H9 (cell line): ENCODE measurements at regions not wholly inside any gene's neighbourhood (a gene's known extent, or its start where the extent isn't known, plus 50 kb on each side); places are given as distances from the start of the nearest gene placed in this dataset.
"Not testable (repeated sequence)": the region's sequence is repeated elsewhere in the genome, so short reads cannot be mapped to it uniquely, and the experiment has no call there.

ENCODE experiments used
- DNase-seq: peaks from one replicate; pipeline ENCODE4 v3.0.0-alpha.2; 2017
- H2AFZ ChIP-seq: one replicate; pipeline ENCODE4 v1.6.1; 2013; ENCODE audit warnings: mild to moderate bottlenecking, low read length, control low read depth, moderate library complexity
- H2AK5ac ChIP-seq: 2 replicates; pipeline ENCODE4 v1.6.1; 2013; ENCODE audit warnings: low read length, control low read depth, mixed read lengths; ENCODE audit not compliant: insufficient read length
- H2BK120ac ChIP-seq: one replicate; pipeline ENCODE4 v1.6.1; 2013; ENCODE audit warnings: low read depth, mild to moderate bottlenecking, low read length, control low read depth, inconsistent platforms; ENCODE audit not compliant: poor library complexity, severe bottlenecking
- H2BK12ac ChIP-seq: 2 replicates; pipeline ENCODE4 v1.6.1; 2013; ENCODE audit warnings: low read length, control low read depth, mixed read lengths, low read depth; ENCODE audit not compliant: insufficient read length
- H2BK15ac ChIP-seq: 2 replicates; pipeline ENCODE4 v1.6.1; 2013; ENCODE audit warnings: low read depth, low read length, control low read depth
- H2BK20ac ChIP-seq: one replicate; pipeline ENCODE4 v1.6.1; 2013; ENCODE audit warnings: low read depth, mild to moderate bottlenecking, low read length, control low read depth, inconsistent platforms; ENCODE audit not compliant: poor library complexity, severe bottlenecking
- H2BK5ac ChIP-seq: 2 replicates; pipeline ENCODE4 v1.6.1; 2013; ENCODE audit warnings: low read length, control low read depth, mixed read lengths; ENCODE audit not compliant: insufficient read length
- H3K14ac ChIP-seq: 2 replicates; pipeline ENCODE4 v1.6.1; 2013; ENCODE audit warnings: low read length, control low read depth; ENCODE audit not compliant: insufficient read depth
- H3K18ac ChIP-seq: 2 replicates; pipeline ENCODE4 v1.6.1; 2013; ENCODE audit warnings: low read depth, mild to moderate bottlenecking, mixed read lengths, low read length, control low read depth; ENCODE audit not compliant: insufficient read length
- H3K23ac ChIP-seq: 2 replicates; pipeline ENCODE4 v1.6.1; 2013; ENCODE audit warnings: low read length, control low read depth, mixed read lengths, low read depth; ENCODE audit not compliant: insufficient read length
- H3K23me2 ChIP-seq: 2 replicates; pipeline ENCODE4 v1.6.1; 2013; ENCODE audit warnings: low read depth, mild to moderate bottlenecking, mixed read lengths, low read length, control low read depth; ENCODE audit not compliant: insufficient read length, poor library complexity, severe bottlenecking
- H3K27ac ChIP-seq: 2 replicates; pipeline ENCODE4 v1.5.1; 2013; ENCODE audit warnings: low read length, control low read depth, mixed read lengths, low read depth; ENCODE audit not compliant: insufficient read length
- H3K27me3 ChIP-seq: 2 replicates; pipeline ENCODE4 v1.6.1; 2013; ENCODE audit warnings: low read length, control low read depth, inconsistent platforms; ENCODE audit not compliant: insufficient read depth
- H3K4ac ChIP-seq: 2 replicates; pipeline ENCODE4 v1.6.1; 2013; ENCODE audit warnings: low read depth, mild to moderate bottlenecking, control low read depth, inconsistent platforms, low read length, moderate library complexity
- H3K4me1 ChIP-seq: 2 replicates; pipeline ENCODE4 v1.6.1; 2013; ENCODE audit warnings: low read length, control low read depth, inconsistent platforms; ENCODE audit not compliant: insufficient read depth
- H3K4me2 ChIP-seq: 2 replicates; pipeline ENCODE4 v1.6.1; 2013; ENCODE audit warnings: low read length, control low read depth, mixed read lengths; ENCODE audit not compliant: insufficient read length, insufficient read depth
- H3K56ac ChIP-seq: 2 replicates; pipeline ENCODE4 v1.6.1; 2013; ENCODE audit warnings: low read depth, mild to moderate bottlenecking, mixed read lengths, low read length, control low read depth; ENCODE audit not compliant: insufficient read length
- H3K79me1 ChIP-seq: 2 replicates; pipeline ENCODE4 v1.6.1; 2013; ENCODE audit warnings: low read depth, mild to moderate bottlenecking, moderate library complexity, low read length, control low read depth, inconsistent platforms; ENCODE audit not compliant: insufficient read depth, poor library complexity, severe bottlenecking
- H3K79me2 ChIP-seq: 2 replicates; pipeline ENCODE4 v1.6.1; 2013; ENCODE audit warnings: low read length, control low read depth, inconsistent platforms; ENCODE audit not compliant: insufficient read depth
- H3K9ac ChIP-seq: 2 replicates; pipeline ENCODE4 v1.6.1; 2013; ENCODE audit warnings: low read length, control low read depth, mixed read lengths; ENCODE audit not compliant: insufficient read length; ENCODE audit errors: extremely low read depth
- H3K9me3 ChIP-seq: one replicate; pipeline ENCODE4 v1.6.1; 2013; ENCODE audit warnings: low read depth, low read length, inconsistent platforms; ENCODE audit not compliant: control insufficient read depth
- H3T11ph ChIP-seq: one replicate; pipeline ENCODE4 v1.6.1; 2013; ENCODE audit warnings: mild to moderate bottlenecking, low read length, control low read depth, inconsistent platforms
- H4K20me1 ChIP-seq: one replicate; pipeline ENCODE4 v1.6.1; 2013; ENCODE audit not compliant: control insufficient read depth, insufficient read length, insufficient read depth
- H4K5ac ChIP-seq: 2 replicates; pipeline ENCODE4 v1.6.1; 2013; ENCODE audit warnings: low read depth, mild to moderate bottlenecking, mixed read lengths, low read length, control low read depth; ENCODE audit not compliant: insufficient read length
- H4K8ac ChIP-seq: replicated peaks from 2 replicates; pipeline ENCODE4 v1.6.1; 2013; ENCODE audit warnings: low read length, control low read depth, mixed read lengths, low read depth; ENCODE audit not compliant: insufficient read length
- H4K91ac ChIP-seq: 2 replicates; pipeline ENCODE4 v1.6.1; 2013; ENCODE audit warnings: low read depth, mild to moderate bottlenecking, moderate library complexity, mixed read lengths, low read length, control low read depth; ENCODE audit not compliant: insufficient read length
- H3K27ac Mint-ChIP-seq, 3 experiments: 2 replicates in 2 of 3; 3 replicates in 1 of 3; pipeline ENCODE4 v1.8.0; 2020 to 2021; ENCODE audit warnings: mixed read lengths in 3 of 3, mild to moderate bottlenecking in 1 of 3, moderate library complexity in 1 of 3
- H3K27me3 Mint-ChIP-seq: 2 replicates; pipeline ENCODE4 v1.8.0; 2021; ENCODE audit warnings: low read depth, mild to moderate bottlenecking, moderate library complexity, mixed read lengths
- H3K36me3 Mint-ChIP-seq, 3 experiments: 2 replicates in 2 of 3; 3 replicates in 1 of 3; pipeline ENCODE4 v1.8.0; 2020 to 2021; ENCODE audit warnings: low read depth in 3 of 3, mixed read lengths in 3 of 3; ENCODE audit not compliant: insufficient read depth in 1 of 3
- H3K4me1 Mint-ChIP-seq, 2 experiments: 2 replicates each; pipeline ENCODE4 v1.8.0; 2020; ENCODE audit warnings: mixed read lengths in 2 of 2
- H3K4me3 Mint-ChIP-seq, 2 experiments: 2 replicates in 1 of 2; 3 replicates in 1 of 2; pipeline ENCODE4 v1.8.0; 2020 to 2021; ENCODE audit warnings: mild to moderate bottlenecking in 2 of 2, mixed read lengths in 2 of 2, moderate library complexity in 1 of 2
- H3K9me3 Mint-ChIP-seq, 2 experiments: 2 replicates in 1 of 2; 3 replicates in 1 of 2; pipeline ENCODE4 v1.8.0; 2020; ENCODE audit warnings: mild to moderate bottlenecking in 2 of 2, mixed read lengths in 2 of 2, moderate library complexity in 1 of 2
- CTCF ChIP-seq: fragments of 200-600 bp; sonication (generic); conservative IDR thresholded peaks from 3 replicates; pipeline ENCODE4 v1.8.0; 2021; ENCODE audit warnings: antibody characterized with exemption, mild to moderate bottlenecking
- whole genome bisulfite sequencing: extraction: QIAGEN DNeasy Blood & Tissue Kit; methylation state at CpG from one replicate; pipeline ENCODE4 v1.1.7; 2013; ENCODE audit warnings: missing lambda C conversion rate, low lambda C conversion rate, mixed read lengths; ENCODE audit not compliant: insufficient read length; ENCODE audit errors: extremely low coverage; 5-methylcytosine and 5-hydroxymethylcytosine counted together

- Histone ChIP-seq H2BK15ac (no peak overlapping the region), H3K23me2 (no peaks in the 10 kb centered on the region), H3K9ac (no peak overlapping the region), H4K20me1 (no peaks in the 10 kb centered on the region), H2BK120ac (no peak overlapping the region), H2AFZ (no peak overlapping the region), H2BK20ac (no peak overlapping the region), H3K18ac (no peak overlapping the region), H3K27me3 (no peaks in the 10 kb centered on the region), H2BK12ac (no peak overlapping the region), H3T11ph (no peak overlapping the region), H2BK5ac (no peak overlapping the region), H3K14ac (no peak overlapping the region), H3K23ac (no peak overlapping the region), H3K79me1 (no peaks in the 10 kb centered on the region), H3K9me3 (no peaks in the 10 kb centered on the region), H2AK5ac (no peak overlapping the region), H3K27ac (no peak overlapping the region), H4K5ac (no peak overlapping the region), H3K4ac (no peak overlapping the region), H3K79me2 (no peaks in the 10 kb centered on the region), H3K4me1 (no peaks in the 10 kb centered on the region), H4K91ac (no peak overlapping the region), H3K4me2 (no peak overlapping the region), H3K56ac (no peak overlapping the region), H4K8ac (no peak overlapping the region)
- H3K4me1 Mint-ChIP-seq = peaks cover 4 to 21% of the 10 kb centered on the region in 2 experiments; a peak in 3 of 4 replicates
- no CpG with 5 or more reads among the region's 4 CpGs for WGBS
- TF ChIP-seq CTCF = no peak
- H3K27ac Mint-ChIP-seq = no peak overlapping the region
- no peak for DNase-seq
- H3K27me3 Mint-ChIP-seq = peaks cover 54% of the 10 kb centered on the region
- H3K36me3 Mint-ChIP-seq = no peaks in the 10 kb centered on the region
- no peak overlapping the region for H3K4me3 Mint-ChIP-seq
- no peaks in the 10 kb centered on the region; a peak in 1 of 5 replicates for H3K9me3 Mint-ChIP-seq
Measured at GRCh38 chr22:44645083-44645482, 56.9 kb upstream of the PRR5 start.

- not testable (repeated sequence) for H2BK5ac ChIP-seq, H4K20me1 ChIP-seq, H3K4ac ChIP-seq, H2BK120ac ChIP-seq, H3K79me2 ChIP-seq, H2AFZ ChIP-seq, H3K27ac ChIP-seq, H3T11ph ChIP-seq, H3K9ac ChIP-seq, H2AK5ac ChIP-seq, DNase-seq, H2BK12ac ChIP-seq, H3K9me3 Mint-ChIP-seq, H3K27me3 ChIP-seq, H3K36me3 Mint-ChIP-seq, H3K9me3 ChIP-seq, H3K4me3 Mint-ChIP-seq, H3K79me1 ChIP-seq, H3K56ac ChIP-seq, H4K5ac ChIP-seq, H3K14ac ChIP-seq, H3K23me2 ChIP-seq, H3K23ac ChIP-seq, H4K8ac ChIP-seq, H3K27ac Mint-ChIP-seq, H2BK20ac ChIP-seq, H3K4me2 ChIP-seq, H2BK15ac ChIP-seq, H4K91ac ChIP-seq, H3K18ac ChIP-seq, H3K4me1 ChIP-seq
- Mint-ChIP-seq H3K4me1 (peaks cover 4 to 18% of the 10 kb centered on the region in 2 experiments; a peak in 3 of 4 replicates), H3K27me3 (peaks cover 48% of the 10 kb centered on the region)
- no CpG with 5 or more reads among the region's 19 CpGs for WGBS
Measured at GRCh38 chr22:44643526-44644101, 58.4 kb upstream of the PRR5 start.
